ENCODE measurements at regions not wholly inside any gene's neighbourhood (a gene's known extent, or its start where the extent isn't known, plus 50 kb on each side); places are given as distances from the start of the nearest gene placed in this dataset.

GRCh38 chr15:91625506-91625905, 228.0 kb upstream of the SLCO3A1 start:
- DNase-seq, result no peak

- DNase-seq, result no peak
Measured at GRCh38 chr15:91627473-91628278, 225.8 kb upstream of the SLCO3A1 start.

DNA sequence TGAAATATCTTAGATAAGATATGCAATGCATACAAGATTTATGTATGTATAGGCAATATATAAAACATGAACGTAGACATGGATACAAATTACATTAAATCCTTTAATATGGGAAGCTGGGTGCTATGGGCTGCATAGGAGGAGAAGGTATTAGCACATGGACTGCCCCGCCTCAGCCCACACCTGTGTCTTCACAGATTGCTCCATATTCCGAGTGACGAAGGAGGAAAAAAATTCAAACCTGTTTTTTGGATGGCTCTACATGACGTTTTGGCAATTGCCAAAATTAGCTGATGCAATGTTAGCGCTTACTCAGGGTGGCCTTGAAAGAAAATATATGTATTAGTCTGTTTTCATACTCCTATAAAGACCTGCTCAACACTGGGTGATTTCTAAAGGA, 223.4 kb upstream of the SLCO3A1 start:
- DNase-seq, result no peak

DNA sequence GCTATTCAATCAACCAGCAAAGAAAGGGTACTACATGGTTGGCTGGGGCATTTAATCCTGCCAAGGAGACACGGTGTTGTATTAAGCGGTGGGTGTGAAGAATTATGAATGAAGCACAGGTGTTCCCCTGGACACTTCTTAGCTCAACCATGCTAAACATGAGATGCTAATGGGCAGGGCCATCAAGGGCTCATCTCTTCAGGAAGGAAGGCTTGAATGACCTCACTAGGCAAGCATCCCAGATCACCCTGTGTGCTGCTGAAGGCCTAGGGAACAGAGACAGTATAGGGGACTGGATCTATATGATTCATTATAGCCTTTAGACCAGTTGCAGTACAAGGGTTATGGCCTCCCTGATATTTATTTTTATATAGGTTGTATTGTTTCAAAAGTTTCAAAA, 221.3 kb upstream of the SLCO3A1 start:
- no peak for DNase-seq

- no peak for DNase-seq
Measured at GRCh38 chr15:91632981-91633380, 220.5 kb upstream of the SLCO3A1 start.

- no peak for DNase-seq
Measured at GRCh38 chr15:91634179-91634578, 219.3 kb upstream of the SLCO3A1 start.

- DNase-seq, result no peak
Measured at GRCh38 chr15:91635080-91635479, 218.4 kb upstream of the SLCO3A1 start.

GRCh38 chr15:91635641-91636040, 217.9 kb upstream of the SLCO3A1 start:
- no peak for DNase-seq

- DNase-seq, result no peak
Measured at GRCh38 chr15:91649016-91649415, 204.5 kb upstream of the SLCO3A1 start.

DNA sequence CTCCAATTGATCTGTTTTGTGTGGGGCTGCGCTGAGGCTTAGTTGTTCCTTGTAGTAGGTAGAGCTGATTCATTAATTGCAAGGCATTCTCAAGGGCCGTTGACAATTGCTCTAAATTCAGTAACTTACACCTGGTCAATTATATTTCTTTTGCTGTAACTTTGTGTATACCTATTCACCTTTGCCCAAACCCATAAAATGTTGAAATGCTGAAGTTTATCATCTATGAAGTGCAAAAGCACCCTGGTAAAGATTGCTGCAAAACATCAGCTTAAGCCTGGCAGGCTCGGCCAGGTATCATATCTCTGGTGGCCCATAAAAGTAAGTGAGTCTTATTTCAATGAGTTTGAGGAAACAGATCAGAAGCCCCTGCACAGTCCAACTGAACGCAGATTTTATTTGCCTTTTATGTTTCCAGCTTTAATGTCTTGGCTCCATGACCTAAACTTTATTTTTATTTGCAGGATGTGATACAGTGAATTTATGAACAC, 203.6 kb upstream of the SLCO3A1 start:
- DNase-seq, result no peak

- no peak for DNase-seq
Measured at GRCh38 chr15:91651251-91651650, 202.3 kb upstream of the SLCO3A1 start.

- DNase-seq, result no peak
Measured at GRCh38 chr15:91652610-91653207, 200.8 kb upstream of the SLCO3A1 start.

DNA sequence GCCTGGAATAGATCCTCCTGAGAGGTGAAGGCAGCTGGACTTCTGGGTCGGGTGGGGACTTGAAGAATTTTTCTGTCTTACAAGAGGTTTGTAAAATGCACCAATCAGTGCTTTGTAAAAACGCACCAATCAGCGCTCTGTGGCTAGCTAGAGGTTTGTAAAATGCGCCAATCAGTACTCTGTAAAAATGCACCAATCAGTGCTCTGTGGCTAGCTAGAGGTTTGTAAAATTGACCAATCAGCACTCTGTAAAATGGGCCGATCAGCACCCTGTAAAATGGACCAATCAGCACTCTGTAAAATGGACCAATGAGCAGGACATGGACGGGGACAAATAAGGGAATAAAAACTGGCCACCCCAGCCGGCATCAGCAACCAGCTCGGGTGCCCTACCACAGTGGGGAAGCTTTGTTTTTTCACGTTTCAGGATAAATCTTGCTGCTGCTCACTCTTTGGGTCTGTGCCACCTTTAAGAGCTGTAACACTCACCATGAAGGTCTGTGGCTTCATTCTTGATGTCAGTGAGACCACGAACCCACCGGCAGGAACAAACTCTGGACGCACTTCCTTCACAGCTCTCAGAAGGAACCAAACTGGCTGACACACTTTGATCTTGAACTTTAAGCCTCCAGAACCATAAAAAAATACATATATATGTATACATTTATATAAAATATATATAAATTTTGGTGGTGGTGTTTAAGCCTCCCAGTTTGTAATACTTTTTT, 197.8 kb upstream of the SLCO3A1 start:
- DNase-seq, result peak; percentile 23

DNA sequence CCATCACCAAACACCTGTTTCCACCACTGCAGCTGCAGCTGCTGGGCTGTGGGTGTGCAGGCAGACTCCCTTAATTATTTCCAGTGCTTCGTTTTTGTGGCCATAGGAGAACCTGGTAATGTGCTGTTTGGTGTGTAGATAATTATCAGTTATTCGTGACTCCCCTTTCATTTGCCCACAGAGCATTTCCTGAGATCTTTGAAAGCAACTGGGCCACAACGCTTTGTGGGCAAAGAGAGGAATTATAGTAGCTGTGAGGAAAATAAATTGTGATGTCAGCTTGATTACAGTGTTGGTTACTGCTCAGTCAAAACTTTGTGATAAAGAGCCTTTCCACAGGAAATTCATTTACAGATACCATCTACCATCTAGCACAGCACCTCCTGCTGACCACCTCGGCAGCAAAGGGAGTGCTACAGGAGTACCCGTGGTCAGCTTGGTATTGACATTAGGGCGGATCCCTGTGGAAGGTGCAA, 193.3 kb upstream of the SLCO3A1 start:
- no peak for DNase-seq

DNA sequence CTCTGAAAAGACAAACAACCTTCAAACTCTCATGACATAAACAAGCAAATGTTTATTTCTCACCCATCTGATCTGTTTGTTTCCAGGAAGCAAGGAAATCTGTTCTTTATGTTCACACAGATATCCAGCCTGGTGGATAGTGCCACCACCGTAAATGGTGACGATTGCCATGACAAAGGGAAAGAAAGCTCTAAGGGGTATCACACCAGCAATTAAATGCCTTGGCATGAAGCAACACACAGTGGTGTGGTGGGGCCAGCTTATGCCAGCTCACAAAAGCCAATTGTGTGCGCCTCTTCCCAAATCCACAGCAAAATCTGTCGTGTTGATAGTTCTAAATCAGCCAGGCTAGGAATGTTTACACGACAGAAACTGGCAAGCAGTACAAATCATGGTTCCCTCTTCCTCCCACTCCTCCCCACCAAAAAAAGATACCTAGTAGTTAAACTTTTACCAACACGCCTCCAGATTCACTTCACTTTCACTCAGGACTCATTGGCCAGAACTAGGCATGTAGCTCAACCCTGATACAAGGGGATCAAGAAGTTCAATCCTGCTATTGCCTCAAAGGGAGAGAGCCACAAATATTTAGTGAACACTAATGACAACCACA, 189.2 kb upstream of the SLCO3A1 start:
- no peak for DNase-seq

- DNase-seq, result no peak
Measured at GRCh38 chr15:91665212-91665611, 188.3 kb upstream of the SLCO3A1 start.

DNA sequence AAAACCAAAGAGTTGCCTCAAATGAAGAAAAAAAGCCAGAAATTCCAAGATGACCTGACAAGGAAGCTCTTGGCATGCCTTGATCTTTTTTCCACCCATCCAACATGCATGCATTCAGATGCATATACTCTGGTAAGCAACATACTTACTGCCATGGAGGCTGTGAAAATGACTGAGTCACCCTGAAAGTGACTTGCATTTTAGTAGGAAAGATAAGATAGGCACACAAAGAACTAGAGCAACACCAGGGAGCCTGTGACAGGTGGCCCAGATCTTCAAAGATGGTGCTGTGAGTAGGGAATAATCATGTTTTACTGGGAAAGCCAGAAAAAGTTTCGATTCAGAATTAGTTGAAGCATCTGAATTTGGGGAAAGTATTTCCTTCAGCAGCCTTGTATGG, 185.1 kb upstream of the SLCO3A1 start:
- DNase-seq, result no peak

GRCh38 chr15:91670108-91670507, 183.4 kb upstream of the SLCO3A1 start:
- no peak for DNase-seq

- DNase-seq, result no peak
Measured at GRCh38 chr15:91678003-91678402, 175.5 kb upstream of the SLCO3A1 start.

- no peak for DNase-seq
Measured at GRCh38 chr15:91679447-91679846, 174.1 kb upstream of the SLCO3A1 start.

GRCh38 chr15:91685436-91685835, 168.1 kb upstream of the SLCO3A1 start:
- DNase-seq, result no peak

DNA sequence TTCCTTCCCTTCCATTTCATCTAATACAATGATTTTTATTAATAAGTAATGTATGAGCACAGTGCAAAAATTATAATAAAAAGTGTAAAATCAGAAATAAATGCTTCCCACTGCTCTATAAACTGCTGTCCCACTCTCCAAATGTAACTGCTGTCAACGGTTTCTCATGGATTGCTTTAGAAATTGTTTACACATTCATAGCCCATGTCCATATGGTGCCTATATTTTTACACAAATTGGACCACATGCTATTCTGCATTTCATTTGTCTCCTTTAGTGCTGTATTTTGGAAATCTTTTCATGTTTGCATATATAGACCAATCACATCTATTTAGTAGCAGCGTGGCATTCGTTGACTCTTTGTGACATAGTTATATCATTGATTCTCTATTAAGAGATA, 164.7 kb upstream of the SLCO3A1 start:
- DNase-seq, result no peak

DNA sequence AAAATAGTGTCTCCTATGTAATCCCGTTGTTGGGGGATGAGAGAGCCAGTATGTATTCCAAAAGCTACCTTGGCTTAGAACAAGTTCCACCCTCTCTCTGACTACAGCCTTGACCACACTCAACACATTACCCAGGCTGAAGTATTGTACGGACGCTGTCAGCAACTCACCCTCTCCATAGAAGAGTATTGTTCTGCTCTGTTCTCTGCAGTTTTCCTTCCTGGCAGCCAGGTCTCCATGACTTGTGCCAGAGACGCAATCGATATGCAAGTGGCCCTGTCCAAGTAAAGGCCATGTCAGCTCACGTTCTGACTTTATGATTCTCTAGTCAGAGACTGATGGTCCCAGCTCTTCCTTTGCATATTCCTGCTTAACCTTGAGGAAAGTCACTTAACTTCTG, 164.1 kb upstream of the SLCO3A1 start:
- no peak for DNase-seq

Data from CD4-positive, alpha-beta T cell treated with Interleukin-15 for 1 hour (primary cell).